GM19193 (cell line): ENCODE measurements at regions not wholly inside any gene's neighbourhood (a gene's known extent, or its start where the extent isn't known, plus 50 kb on each side); places are given as distances from the start of the nearest gene placed in this dataset.

Experiments used
- POLR2A ChIP-seq: IDR thresholded peaks from 4 replicates; pipeline ENCODE4 v1.6.1; 2011; ENCODE audit not compliant: insufficient read depth, insufficient read length; ENCODE audit errors: extremely low read depth

GRCh38 chr10:27366769-27367168, 126.2 kb upstream of the ACBD5 start:
- TF ChIP-seq POLR2A: no peak

DNA sequence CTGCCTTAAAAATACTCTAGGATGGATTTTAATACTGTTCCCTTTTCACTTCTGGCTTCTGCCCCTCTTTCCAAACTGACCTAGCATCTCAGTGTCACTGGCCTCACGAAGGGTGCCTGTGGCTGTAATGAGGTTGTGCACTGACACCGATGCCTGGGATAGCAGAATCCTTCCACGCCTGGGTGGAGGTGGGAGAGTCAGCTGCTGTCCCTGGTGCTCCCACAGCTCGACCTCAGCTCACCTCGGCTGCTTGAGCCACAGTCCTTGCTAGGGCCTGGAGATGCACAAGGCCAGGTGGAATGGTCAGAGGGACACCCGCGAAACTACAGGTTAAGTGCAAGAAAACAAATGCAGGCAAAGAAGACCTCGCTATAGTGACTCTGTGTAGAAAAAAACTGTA, 123.4 kb upstream of the ACBD5 start:
- no peak for TF ChIP-seq POLR2A

GRCh38 chr10:27360581-27361172, 120.1 kb upstream of the ACBD5 start:
- TF ChIP-seq POLR2A: no peak

DNA sequence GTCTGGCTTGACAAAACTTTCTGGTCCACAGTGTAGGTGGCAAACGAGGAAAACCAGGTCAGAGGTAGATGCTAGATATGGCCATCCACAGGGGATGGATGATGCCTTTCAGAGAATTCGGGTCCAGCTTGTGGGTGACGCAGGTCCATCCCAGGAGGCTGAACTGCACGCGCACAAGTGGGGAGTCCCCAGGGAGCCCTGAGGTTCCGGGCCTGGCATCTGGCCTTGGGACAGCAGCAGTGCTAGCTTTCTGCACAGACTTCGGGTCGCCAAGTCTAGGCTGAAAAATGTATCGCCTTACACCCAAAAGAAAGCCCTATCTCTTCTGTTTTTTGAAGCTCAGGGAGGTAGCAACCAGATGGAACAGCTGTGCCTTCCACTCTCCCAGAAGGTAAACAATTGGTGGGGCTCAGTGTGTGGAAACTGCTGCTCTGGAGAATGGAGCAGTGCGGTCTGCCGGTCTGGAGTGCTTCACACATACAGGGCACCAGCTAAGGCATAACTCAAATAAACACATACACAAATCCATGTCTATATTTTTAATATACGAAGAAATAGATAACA, 119.3 kb upstream of the ACBD5 start:
- no peak for TF ChIP-seq POLR2A

- TF ChIP-seq POLR2A: no peak
Observed at GRCh38 chr10:27356738-27357137, 116.1 kb upstream of the ACBD5 start.

DNA sequence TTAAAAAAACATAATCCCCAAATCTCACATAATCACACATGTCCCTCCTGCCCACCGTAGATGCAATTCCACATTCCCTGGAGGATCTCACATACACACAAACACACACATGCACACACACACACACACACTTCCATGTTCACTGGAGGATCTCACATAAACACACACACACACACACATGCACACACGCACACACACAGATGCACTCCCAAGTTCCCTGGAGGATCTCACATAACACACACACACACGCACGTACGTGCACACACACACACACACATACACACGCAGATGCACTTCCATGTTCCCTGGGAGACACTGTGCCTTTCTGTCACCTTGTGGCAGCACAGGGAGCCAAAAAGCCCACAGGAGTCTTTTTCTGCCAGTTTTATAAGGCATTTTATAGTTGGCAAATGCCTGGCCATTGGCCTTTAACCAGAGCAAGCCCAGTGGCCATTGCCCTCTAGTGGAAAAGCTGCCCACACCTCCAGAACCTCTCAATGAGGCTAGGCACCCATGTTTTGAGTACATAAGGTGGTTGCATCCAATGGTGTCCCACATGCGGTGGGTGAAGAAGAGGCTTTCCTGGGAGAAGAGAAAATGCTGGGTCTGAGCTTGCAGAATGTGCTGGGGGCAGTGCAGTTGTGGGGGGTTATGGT, 115.4 kb upstream of the ACBD5 start:
- TF ChIP-seq POLR2A: no peak

GRCh38 chr10:27349987-27350386, 109.4 kb upstream of the ACBD5 start:
- TF ChIP-seq POLR2A: no peak

- no peak for TF ChIP-seq POLR2A
Observed at GRCh38 chr10:27345455-27345920, 104.9 kb upstream of the ACBD5 start.

DNA sequence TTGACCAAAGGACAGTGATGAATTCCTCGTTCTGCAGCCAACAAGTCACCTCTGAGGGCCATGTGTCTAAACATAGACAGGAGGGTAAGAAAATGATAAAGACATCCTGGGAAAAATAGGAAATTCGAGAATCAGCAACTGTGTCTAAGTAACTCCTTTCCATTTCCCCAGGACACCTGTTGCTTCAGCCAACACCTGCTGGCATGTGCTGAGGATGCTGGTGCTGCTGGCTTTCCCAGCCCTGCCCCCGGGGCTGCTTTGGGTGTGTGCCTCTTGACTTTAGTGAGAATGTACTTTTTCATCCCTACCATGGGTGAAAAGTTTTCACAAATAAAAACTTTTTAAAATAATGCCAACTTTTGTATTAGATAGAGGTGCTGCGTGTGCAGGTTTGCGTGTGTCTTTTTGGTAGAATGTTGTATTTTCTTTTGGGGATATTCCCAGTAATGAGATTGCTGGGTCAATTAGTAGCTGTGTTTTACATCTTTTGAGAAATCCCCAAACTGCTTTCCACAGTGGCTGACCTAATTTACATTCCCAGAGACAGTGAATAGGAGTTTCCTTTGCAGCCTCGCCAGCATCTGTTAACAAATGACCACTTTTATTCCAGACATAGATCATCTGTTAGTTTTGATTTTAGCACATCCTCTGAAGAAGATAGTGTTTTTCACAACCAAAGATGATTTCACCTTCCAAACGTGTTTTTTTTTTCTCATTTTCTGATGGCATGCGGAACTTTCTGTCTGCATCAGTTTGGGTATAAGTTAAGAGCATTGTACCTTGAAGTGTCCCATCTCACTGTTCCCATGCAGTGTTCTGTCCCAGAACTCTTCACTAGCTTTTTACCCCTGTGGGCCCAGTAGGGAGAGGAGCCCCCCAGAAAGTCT, 104.2 kb upstream of the ACBD5 start:
- TF ChIP-seq POLR2A: no peak

DNA sequence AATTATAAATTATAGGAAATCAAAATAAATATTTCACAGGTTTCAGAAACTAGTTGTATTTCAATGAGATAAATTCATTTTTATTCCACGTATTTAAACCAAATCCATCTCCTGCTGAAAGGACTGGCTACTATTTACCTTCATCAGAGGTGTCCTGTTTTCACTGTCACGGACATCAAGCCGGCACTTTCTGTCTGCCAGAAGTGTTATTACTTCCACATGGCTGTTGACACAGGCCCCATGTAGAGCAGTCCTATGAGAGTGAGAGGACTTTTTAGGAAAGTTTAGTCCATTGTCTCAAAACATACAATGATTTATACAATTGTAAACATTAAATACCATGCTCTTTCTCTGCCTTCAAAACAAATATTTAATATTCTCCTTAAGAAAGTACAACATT, 100.4 kb upstream of the ACBD5 start:
- TF ChIP-seq POLR2A: no peak

GRCh38 chr10:27330074-27330473, 89.5 kb upstream of the ACBD5 start:
- no peak for TF ChIP-seq POLR2A

DNA sequence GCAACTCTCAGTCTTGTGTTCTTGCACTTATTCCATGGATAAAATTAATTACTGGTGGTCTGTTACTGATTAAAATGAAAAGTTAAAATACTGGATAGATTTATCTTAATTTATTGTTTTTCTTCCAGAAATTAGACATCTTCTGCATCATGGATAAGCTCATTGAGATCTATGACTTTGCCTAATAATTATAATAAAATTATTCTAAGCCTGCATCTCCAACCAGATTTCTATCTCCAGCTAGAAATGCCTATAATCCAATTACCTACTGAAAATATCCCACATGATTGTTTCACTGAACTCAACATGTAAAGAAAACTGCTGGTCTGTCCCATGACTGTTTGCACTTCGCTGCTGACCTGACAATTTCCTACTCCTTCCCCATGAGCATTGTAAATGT, 88.3 kb upstream of the ACBD5 start:
- TF ChIP-seq POLR2A: no peak

GRCh38 chr10:27319752-27320431, 79.3 kb upstream of the ACBD5 start:
- peak; percentile 36 for TF ChIP-seq POLR2A

DNA sequence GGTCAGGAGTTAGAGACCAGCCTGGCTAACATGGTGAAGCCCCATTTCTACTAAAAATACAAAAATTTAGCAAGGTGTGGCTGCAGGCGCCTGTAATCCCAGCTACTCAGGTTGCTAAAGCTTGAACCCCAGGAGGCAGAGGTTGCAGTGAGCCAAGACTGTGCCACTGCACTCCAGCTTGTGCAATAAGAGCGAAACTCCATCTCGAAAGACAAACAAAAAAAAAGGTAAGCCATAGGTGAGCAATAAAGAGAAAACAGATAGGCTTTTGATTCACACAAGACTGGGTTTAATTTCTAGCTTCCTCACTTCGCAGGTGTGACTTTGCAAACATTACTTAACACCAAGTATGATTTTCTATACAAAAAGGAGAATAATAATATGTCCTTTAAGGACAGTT, 72.3 kb upstream of the ACBD5 start:
- no peak for TF ChIP-seq POLR2A
